Bronchial epithelial cell (primary cell): ENCODE measurements at regions not wholly inside any gene's neighbourhood (a gene's known extent, or its start where the extent isn't known, plus 50 kb on each side); places are given as distances from the start of the nearest gene placed in this dataset.
A peak's percentile ranks its signal among the peaks of the same experiment; 100 is the strongest.

Source experiments
- DNase-seq: peaks from one replicate; pipeline ENCODE4 v3.0.0-alpha.2; 2010; ENCODE audit warnings: low read depth
- FAIRE-seq: peaks from 2 replicates; lab custom pipeline; 2011; peaks lifted over from hg19 to GRCh38; lab: Jason Lieb, UNC
- H3K27me3 ChIP-seq: 2 replicates; pipeline ENCODE4 v1.5.1; 2011; ENCODE audit warnings: low read length; ENCODE audit not compliant: control insufficient read depth, insufficient read depth
- H3K36me3 ChIP-seq: 2 replicates; pipeline ENCODE4 v1.5.1; 2011; ENCODE audit warnings: low read length; ENCODE audit not compliant: control insufficient read depth, insufficient read depth
- H3K4me3 ChIP-seq: 2 replicates; pipeline ENCODE4 v1.5.1; 2011; ENCODE audit warnings: mild to moderate bottlenecking, low read depth, low read length, control low read depth
- CTCF ChIP-seq: IDR thresholded peaks from 2 replicates; pipeline ENCODE4 v1.5.1; 2011; ENCODE audit warnings: mild to moderate bottlenecking, moderate library complexity, low read length, control low read depth, inconsistent platforms; ENCODE audit not compliant: insufficient read depth, severe bottlenecking

GRCh38 chr1:96565546-96565945, 156.0 kb upstream of the PTBP2 start:
- TF ChIP-seq CTCF: no peak
- FAIRE-seq (no peak), DNase-seq (no peak)
- Histone ChIP-seq H3K4me3 (no peak overlapping the region), H3K36me3 (no peaks in the 10 kb centered on the region), H3K27me3 (no peaks in the 10 kb centered on the region)

- H3K36me3 ChIP-seq: no peaks in the 10 kb centered on the region
- H3K4me3 ChIP-seq: no peak overlapping the region
- no peaks in the 10 kb centered on the region for H3K27me3 ChIP-seq
- TF ChIP-seq CTCF: no peak
- DNase-seq (no peak), FAIRE-seq (no peak)
These were observed 152.9 kb upstream of the PTBP2 start for GRCh38 chr1:96568639-96569038.

GRCh38 chr1:96569288-96569687, 152.3 kb upstream of the PTBP2 start:
- no peak for TF ChIP-seq CTCF
- H3K27me3 ChIP-seq: no peaks in the 10 kb centered on the region
- DNase-seq (no peak), FAIRE-seq (no peak)
- H3K4me3 ChIP-seq: no peak overlapping the region
- no peaks in the 10 kb centered on the region for H3K36me3 ChIP-seq

GRCh38 chr1:96579636-96580035, 141.9 kb upstream of the PTBP2 start:
- FAIRE-seq (no peak), DNase-seq (peak; percentile 9)
- no peak for TF ChIP-seq CTCF

GRCh38 chr1:96580920-96581319, 140.7 kb upstream of the PTBP2 start:
- DNase-seq (no peak), FAIRE-seq (no peak)
- TF ChIP-seq CTCF: no peak
- Histone ChIP-seq H3K27me3 (no peaks in the 10 kb centered on the region), H3K4me3 (no peak overlapping the region), H3K36me3 (no peaks in the 10 kb centered on the region)

More at GRCh38 chr1:96579636-96580035, 141.9 kb upstream of the PTBP2 start:
- Histone ChIP-seq H3K4me3 (no peak overlapping the region), H3K27me3 (no peaks in the 10 kb centered on the region), H3K36me3 (no peaks in the 10 kb centered on the region)

GRCh38 chr1:96581772-96582171, 139.8 kb upstream of the PTBP2 start:
- Histone ChIP-seq H3K4me3 (no peak overlapping the region), H3K36me3 (no peaks in the 10 kb centered on the region), H3K27me3 (no peaks in the 10 kb centered on the region)
- DNase-seq: no peak
- no peak for TF ChIP-seq CTCF
- FAIRE-seq: no peak
